ENCODE measurements at regions not wholly inside any gene's neighbourhood (a gene's known extent, or its start where the extent isn't known, plus 50 kb on each side); places are given as distances from the start of the nearest gene placed in this dataset.
"Not testable (repeated sequence)": the region's sequence is repeated elsewhere in the genome, so short reads cannot be mapped to it uniquely, and the experiment has no call there.

GRCh38 chr6:105686793-105687192 lies 283.9 kb upstream of the PREP start:
- not testable (repeated sequence) for TF ChIP-seq YY1 (IDR thresholded peaks at IDR 0.05; ENCODE audit: low read depth); CTCF (IDR thresholded peaks at IDR 0.05); RAD21 (IDR thresholded peaks at IDR 0.05; ENCODE audit: low read length); USF1 (IDR thresholded peaks at IDR 0.05; ENCODE audit: borderline replicate concordance, low read depth); REST (IDR thresholded peaks at IDR 0.05; ENCODE audit: low read depth, low read length); GABPA (IDR thresholded peaks at IDR 0.05; ENCODE audit: low read depth); MAX (IDR thresholded peaks at IDR 0.05; ENCODE audit: low read depth); POLR2AphosphoS5 (IDR thresholded peaks at IDR 0.05; ENCODE audit: low read depth, low read length); SIN3A (IDR thresholded peaks at IDR 0.05; ENCODE audit: borderline replicate concordance, low read depth, low read length); RCOR1 (IDR thresholded peaks at IDR 0.05; ENCODE audit: low read length); FOXM1 (IDR thresholded peaks at IDR 0.05; ENCODE audit: low read depth); JUND (IDR thresholded peaks at IDR 0.05); TAF1 (IDR thresholded peaks at IDR 0.05; ENCODE audit: borderline replicate concordance, low read depth, low read length)
